ENCODE measurements at regions not wholly inside any gene's neighbourhood (a gene's known extent, or its start where the extent isn't known, plus 50 kb on each side); places are given as distances from the start of the nearest gene placed in this dataset.

GRCh38 chr18:64982414-64983055, 768.3 kb upstream of the CDH7 start:
- H3F3A ChIP-seq (ENCODE audit: insufficient read depth, low read length, poor library complexity, severe bottlenecking) = no peaks in the 10 kb centered on the region
- no peaks in the 10 kb centered on the region for H3K27me3 ChIP-seq (ENCODE audit: insufficient read depth, low read depth, low read length)
- TF ChIP-seq POLR2AphosphoS5 (IDR thresholded peaks at IDR 0.05) (no peak), MXI1 (conservative IDR thresholded peaks at IDR 0.05; ENCODE audit: poor library complexity, severe bottlenecking) (no peak), TAF1 (IDR thresholded peaks at IDR 0.05; ENCODE audit: low read depth) (no peak), REST (IDR thresholded peaks at IDR 0.05; ENCODE audit: borderline replicate concordance) (no peak)
- H3K9ac ChIP-seq (ENCODE audit: low read length) = no peak overlapping the region
- H2AFZ ChIP-seq (ENCODE audit: low read depth, low read length) = no peak overlapping the region
- H3K36me3 ChIP-seq (ENCODE audit: insufficient read depth, low read length) = no peaks in the 10 kb centered on the region
- no peaks in the 10 kb centered on the region for H4K20me1 ChIP-seq (ENCODE audit: insufficient read depth)
- H3K9me3 ChIP-seq (ENCODE audit: low read length) = no peaks in the 10 kb centered on the region
- no peaks in the 10 kb centered on the region for H3K79me2 ChIP-seq (replicated peaks; ENCODE audit: insufficient read depth, low read length)
- no peak overlapping the region for H3K4me3 ChIP-seq (ENCODE audit: low read length)
- no peak overlapping the region for H3K4me2 ChIP-seq (ENCODE audit: low read length)
- H3K27ac ChIP-seq (ENCODE audit: low read length) = no peak overlapping the region
- H3K9me2 ChIP-seq (ENCODE audit: insufficient read depth, low read length) = no peaks in the 10 kb centered on the region

- Histone ChIP-seq H3K9me2 (ENCODE audit: insufficient read depth, low read length) (no peaks in the 10 kb centered on the region), H3K9ac (ENCODE audit: low read length) (no peak overlapping the region), H3K27me3 (ENCODE audit: insufficient read depth, low read depth, low read length) (no peaks in the 10 kb centered on the region), H2AFZ (ENCODE audit: low read depth, low read length) (no peak overlapping the region), H3K27ac (ENCODE audit: low read length) (no peak overlapping the region), H3K4me3 (ENCODE audit: low read length) (no peak overlapping the region), H3K9me3 (ENCODE audit: low read length) (no peaks in the 10 kb centered on the region), H4K20me1 (ENCODE audit: insufficient read depth) (no peaks in the 10 kb centered on the region), H3F3A (ENCODE audit: insufficient read depth, low read length, poor library complexity, severe bottlenecking) (no peaks in the 10 kb centered on the region), H3K36me3 (ENCODE audit: insufficient read depth, low read length) (no peaks in the 10 kb centered on the region), H3K4me2 (ENCODE audit: low read length) (no peak overlapping the region), H3K79me2 (replicated peaks; ENCODE audit: insufficient read depth, low read length) (no peaks in the 10 kb centered on the region)
- TF ChIP-seq CTCF (IDR thresholded peaks at IDR 0.05; ENCODE audit: poor library complexity, severe bottlenecking) (no peak), EZH2 (IDR thresholded peaks at IDR 0.05; ENCODE audit: borderline replicate concordance, insufficient read depth, low read length, poor library complexity, severe bottlenecking) (no peak), MXI1 (conservative IDR thresholded peaks at IDR 0.05; ENCODE audit: poor library complexity, severe bottlenecking) (no peak), TAF1 (IDR thresholded peaks at IDR 0.05; ENCODE audit: low read depth) (no peak), REST (IDR thresholded peaks at IDR 0.05; ENCODE audit: borderline replicate concordance) (no peak), SMC3 (conservative IDR thresholded peaks at IDR 0.05; ENCODE audit: poor library complexity) (no peak), RAD21 (conservative IDR thresholded peaks at IDR 0.05) (no peak)
Observed at GRCh38 chr18:64981915-64982314, 768.9 kb upstream of the CDH7 start.

Data from neural cell (in vitro differentiated cells).